ENCODE measurements at regions not wholly inside any gene's neighbourhood (a gene's known extent, or its start where the extent isn't known, plus 50 kb on each side); places are given as distances from the start of the nearest gene placed in this dataset.
"Not testable (repeated sequence)": the region's sequence is repeated elsewhere in the genome, so short reads cannot be mapped to it uniquely, and the experiment has no call there.

GRCh38 chrX:63471004-63471403 lies 119.9 kb upstream of the SPIN4 start:
- DNase-seq (ENCODE audit: low read depth in 4 of 4, low spot score in 2 of 4): no peak

DNA sequence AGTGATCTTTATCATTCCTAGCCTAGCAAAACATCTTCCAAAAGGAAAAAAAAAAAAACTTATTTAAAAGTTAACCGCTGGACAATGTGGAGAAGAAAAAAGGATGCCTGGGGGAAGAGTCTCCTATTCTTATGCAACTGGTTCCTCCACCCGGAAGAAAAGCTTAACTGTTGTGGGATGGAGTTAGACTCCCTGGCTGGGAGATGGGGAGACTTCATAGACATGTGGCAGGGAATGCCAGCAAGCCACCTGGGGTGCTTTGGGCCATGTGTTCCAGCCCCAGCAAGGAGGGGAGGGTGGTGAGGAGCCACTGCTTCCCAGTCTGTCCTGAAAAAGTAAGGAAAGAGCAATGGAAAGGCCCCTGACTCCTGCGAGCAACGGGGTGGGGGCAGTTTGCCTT lies 119.4 kb upstream of the SPIN4 start:
- DNase-seq (ENCODE audit: low read depth in 4 of 4, low spot score in 2 of 4): no peak

DNA sequence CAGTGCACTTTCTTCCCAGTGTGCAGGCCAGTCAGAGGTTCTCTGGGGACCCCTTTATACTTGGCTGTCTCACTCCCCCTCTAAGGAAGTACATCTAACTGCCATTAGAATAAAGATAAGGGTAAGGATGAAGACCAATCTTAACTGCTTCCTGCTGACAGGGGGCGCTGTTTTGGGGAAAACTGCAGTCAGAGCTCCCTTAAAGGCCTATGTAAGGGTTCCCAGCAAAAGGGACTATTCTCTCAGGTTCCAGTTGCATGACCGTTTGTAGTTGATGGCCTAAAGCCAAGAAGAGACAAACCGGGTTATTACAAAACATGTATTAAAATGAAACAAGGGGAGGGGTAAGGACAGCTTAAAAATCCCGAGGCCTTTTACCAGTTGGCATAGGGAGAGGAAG lies 115.6 kb upstream of the SPIN4 start:
- no peak for DNase-seq (ENCODE audit: low read depth in 4 of 4, low spot score in 2 of 4)

DNA sequence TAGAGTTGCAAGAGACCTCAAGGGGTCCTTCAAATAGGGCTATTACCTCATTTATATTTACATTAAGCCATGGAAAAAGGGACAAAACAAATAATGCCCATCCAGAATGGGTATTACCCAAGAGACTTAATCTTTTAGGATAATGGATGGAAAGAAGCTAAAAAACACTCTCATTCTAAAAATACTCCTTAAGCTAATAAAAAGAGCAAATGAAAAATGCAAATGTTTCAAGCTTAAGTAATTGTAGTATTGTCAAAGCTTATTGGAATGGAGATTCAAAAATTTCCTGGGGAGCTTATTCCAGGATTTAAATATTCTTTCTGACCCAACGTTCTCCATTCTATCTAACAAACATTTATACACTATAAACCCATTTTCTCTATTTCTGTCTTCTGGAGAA lies 107.8 kb upstream of the SPIN4 start:
- DNase-seq (ENCODE audit: low read depth in 4 of 4, low spot score in 2 of 4): no peak

DNA sequence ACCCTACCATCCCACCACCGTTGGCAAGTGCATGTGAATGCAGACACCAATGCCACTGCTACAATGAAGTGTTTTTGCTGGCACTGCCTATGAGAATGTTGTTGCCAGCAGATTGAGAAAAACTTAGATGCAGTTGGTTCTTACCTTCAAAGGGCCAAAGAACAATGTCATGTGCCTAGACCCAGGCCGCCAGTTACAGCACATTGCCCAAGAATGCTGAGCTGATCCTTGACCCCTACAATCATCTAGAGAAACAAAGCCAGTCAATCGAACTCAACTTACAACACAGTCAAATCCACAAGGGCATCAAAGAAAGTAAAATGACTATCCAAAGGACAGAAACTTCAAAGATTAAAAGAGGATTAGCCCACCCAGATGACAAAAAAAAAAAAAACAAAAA lies 102.4 kb upstream of the SPIN4 start:
- no peak for DNase-seq (ENCODE audit: low read depth in 4 of 4, low spot score in 2 of 4)

DNA sequence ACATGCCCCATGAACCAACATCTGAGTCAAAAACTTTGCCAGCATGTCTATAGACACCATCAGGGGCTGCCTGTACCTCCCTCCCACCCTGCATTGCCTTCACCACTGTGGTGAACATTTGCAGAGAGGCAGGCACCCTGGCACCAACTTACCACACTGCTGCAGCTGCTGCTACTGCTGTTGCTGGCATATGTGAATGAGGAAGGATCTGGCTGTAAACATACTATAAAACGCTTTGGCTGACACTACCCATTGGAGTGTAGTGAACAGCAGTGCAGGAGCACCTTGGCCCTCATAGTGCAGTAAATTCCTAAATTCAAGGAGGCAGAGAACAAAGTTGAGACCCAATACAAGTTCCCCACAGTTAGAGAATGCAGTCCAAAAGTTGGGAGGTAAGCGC lies 90.6 kb upstream of the SPIN4 start:
- no peak for DNase-seq (ENCODE audit: low read depth in 4 of 4, low spot score in 2 of 4)

GRCh38 chrX:63439580-63439979 lies 88.4 kb upstream of the SPIN4 start:
- DNase-seq (ENCODE audit: low read depth in 4 of 4, low spot score in 2 of 4): no peak

DNA sequence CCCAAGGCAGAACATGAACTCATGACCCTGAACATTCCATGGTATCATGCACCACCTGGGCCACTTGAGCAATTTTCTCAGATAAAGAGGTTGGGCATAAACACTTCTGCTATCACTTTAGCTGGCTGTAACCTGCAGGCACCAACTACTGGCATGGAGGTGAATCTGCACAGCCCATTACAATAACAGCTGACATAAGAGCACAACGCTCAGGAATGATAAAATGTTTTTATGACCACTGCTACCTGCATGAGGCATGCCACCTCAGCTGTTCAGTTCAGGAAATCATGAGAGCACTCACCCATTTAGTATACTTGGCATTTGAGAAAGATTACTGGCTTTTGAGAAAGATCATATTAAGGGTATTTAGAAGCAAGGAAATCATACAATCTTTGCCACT lies 85.7 kb upstream of the SPIN4 start:
- DNase-seq (ENCODE audit: low read depth in 4 of 4, low spot score in 2 of 4): no peak

GRCh38 chrX:63434665-63435064 lies 83.5 kb upstream of the SPIN4 start:
- no peak for DNase-seq (ENCODE audit: low read depth in 4 of 4, low spot score in 2 of 4)

DNA sequence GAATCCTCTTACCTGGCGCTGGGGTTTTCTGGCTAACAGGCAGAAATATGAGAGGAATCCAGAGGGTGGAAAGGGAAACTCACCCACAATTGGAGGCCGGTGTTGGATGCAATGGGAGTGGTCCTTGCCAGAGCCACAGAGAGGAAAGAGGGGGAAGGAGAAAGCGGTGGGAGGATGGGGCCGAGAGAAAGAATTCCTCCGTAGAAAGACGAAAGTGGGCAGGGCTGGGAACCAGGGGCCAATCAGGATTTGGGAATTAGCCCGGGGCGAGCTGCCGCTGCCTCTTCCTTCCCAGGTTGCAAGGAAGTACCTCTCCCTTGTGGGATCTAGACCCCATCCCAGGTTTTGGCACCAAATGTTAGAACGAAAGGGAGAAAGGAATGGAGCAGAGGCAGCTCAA lies 83.1 kb upstream of the SPIN4 start:
- no peak for DNase-seq (ENCODE audit: low read depth in 4 of 4, low spot score in 2 of 4)

DNA sequence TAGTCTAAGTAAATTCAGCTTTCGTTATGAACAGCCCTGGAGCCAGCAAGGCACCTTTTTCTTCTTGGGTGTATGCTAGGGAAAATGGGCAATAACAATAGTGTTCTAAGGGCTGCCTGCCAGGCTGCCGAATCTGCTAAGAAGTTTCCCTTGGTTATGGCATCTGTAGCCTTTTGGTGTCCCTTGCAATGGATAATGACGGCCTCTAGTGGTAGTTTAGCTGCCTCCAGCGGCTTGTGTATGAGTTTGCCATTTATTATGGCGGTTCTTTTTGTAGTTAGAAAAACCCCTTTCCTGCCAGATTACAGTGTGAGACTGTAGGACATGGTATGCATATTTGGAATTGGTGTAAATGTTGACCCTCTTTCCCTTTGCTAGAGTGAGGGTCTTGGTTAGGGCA lies 78.9 kb upstream of the SPIN4 start:
- DNase-seq (ENCODE audit: low read depth in 4 of 4, low spot score in 2 of 4): no peak

DNA sequence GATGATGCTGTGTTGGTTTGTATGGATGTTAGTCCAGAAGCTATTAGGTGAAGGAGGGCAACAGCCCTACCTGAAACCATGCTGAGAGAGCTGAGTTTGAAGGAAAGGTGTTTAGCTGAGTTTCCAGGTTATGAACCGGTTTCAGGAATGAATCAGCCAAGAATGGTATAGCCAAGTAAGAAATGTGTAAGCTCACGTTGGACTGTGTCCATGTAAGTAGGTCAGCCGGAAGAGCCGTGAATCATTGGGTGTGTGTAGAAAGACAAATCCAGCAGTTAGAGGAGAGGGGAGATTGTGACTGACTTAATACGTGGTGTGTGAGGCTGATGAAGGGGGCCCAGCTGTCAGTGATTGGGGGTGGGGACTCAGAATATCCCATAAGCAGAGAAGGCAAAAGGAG lies 77.2 kb upstream of the SPIN4 start:
- DNase-seq (ENCODE audit: low read depth in 4 of 4, low spot score in 2 of 4): no peak

DNA sequence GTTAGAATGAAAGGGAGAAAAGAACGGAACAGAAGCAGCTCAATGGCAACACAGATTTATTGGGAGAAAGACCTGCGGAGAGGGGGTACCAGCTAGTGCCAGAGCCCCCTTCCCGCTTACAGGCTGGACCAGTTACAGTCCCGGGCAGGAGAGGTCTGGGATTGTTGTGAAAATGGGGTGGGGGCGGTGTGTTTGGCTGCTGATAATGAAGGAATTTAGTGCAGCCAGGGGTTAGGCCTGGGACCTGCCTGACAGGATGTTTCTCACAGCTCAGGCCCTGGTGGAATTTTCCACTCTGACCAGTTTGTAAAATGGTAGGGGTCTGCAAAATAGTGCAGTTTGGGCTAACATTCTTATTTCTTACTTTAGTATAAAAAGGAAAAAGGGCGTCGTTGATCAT lies 75.4 kb upstream of the SPIN4 start:
- DNase-seq (ENCODE audit: low read depth in 4 of 4, low spot score in 2 of 4): no peak

DNA sequence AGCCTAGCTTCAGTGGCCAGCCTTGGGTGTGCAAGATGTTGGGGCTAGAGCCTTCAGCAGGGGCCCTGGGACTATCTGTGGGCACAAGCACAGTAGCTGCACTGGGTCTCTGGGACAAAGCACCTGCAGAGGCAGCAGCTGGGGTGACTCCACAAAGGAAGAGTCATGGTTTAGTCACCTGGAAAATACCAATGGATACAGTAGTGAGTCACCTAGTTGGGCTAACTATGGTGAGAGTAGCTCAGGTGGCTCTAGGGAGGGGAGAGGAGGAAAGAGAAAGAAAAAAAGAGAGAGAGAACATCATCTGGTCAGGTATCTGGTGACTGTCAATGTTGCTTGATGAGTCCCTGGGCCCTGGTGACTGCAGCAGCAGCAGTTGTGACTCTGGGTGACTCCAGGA lies 72.9 kb upstream of the SPIN4 start:
- no peak for DNase-seq (ENCODE audit: low read depth in 4 of 4, low spot score in 2 of 4)

GRCh38 chrX:63421411-63421810 lies 70.3 kb upstream of the SPIN4 start:
- DNase-seq (ENCODE audit: low read depth in 4 of 4, low spot score in 2 of 4): no peak

GRCh38 chrX:63418211-63418610 lies 67.1 kb upstream of the SPIN4 start:
- no peak for DNase-seq (ENCODE audit: low read depth in 4 of 4, low spot score in 2 of 4)

DNA sequence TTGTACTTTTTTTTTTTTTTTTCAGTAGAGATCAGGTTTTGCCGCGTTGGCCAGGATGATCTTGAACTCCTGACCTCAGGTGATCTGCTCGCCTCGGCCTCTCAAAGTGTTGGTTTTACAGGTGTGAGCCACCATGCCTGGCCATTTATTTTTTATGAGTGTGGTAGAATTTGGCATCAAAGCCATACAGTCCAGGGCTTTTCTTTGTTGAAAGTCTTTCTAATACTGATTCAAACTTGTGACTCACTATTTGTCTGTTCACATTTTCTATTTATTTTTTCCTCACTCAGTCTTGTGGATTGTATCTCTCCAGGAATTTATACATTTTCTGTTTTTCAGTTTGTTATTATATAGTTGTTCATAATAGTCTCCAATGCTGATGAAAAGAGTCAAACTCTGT lies 66.5 kb upstream of the SPIN4 start:
- no peak for DNase-seq (ENCODE audit: low read depth in 4 of 4, low spot score in 2 of 4)

DNA sequence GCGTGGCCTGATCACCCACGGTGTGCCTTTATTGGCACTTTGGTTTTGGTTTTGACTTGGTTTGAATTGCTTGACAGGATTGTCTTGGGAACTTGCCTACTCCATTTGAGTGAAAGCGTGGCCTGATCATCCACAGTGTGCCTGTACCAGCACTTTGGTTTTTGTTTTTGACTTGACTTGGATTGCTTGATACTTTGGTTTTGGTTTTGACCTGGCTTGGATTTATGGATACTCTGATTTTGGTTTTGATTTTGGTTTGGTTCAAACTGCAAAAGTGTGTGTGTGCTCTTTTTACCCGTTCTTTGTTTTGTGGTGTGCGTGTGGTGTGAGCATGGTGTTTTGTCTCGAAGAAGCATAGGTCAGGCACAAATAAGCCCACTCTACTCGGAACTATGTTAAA lies 58.8 kb upstream of the SPIN4 start:
- not testable (repeated sequence) for DNase-seq (ENCODE audit: low read depth in 4 of 4, low spot score in 2 of 4)

DNA sequence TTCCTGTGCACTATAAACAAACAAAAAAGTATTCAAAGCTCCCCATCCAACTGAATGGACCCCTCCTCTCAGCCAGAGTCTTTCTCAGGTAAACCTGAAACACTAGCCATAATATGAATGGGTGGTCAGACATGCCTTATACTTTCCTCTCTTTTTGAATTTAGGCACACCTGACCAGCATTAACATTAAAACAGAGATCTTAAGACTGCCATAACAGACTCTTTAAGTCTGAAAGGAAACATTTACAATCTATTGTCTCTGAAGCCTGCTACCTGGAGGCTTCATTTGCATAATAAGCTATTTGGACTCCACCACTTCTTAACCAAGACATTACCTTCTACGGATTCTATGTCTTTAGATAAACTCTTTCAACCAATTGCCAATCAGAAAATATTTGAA lies 56.9 kb upstream of the SPIN4 start:
- no peak for DNase-seq (ENCODE audit: low read depth in 4 of 4, low spot score in 2 of 4)

DNA sequence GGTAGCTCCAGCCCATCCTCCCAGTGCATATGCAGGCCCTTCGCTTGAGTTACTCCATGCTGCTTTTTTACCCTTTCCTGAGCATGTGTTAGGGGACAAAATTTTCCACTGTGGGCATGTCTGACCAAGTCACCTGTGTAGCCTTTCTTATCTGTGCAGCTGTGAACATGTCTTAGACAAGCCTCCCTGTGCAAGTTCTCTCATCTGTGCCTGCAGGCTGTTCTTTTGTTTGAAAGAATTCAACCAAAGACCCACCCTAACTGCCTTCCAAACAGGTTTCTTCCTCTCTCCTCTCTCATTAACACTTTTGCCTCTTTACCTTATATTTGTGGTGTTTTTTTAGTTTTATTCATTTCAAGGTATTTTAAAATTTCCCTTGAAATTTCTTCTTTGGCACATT lies 53.2 kb upstream of the SPIN4 start:
- no peak for DNase-seq (ENCODE audit: low read depth in 4 of 4, low spot score in 2 of 4)

DNA sequence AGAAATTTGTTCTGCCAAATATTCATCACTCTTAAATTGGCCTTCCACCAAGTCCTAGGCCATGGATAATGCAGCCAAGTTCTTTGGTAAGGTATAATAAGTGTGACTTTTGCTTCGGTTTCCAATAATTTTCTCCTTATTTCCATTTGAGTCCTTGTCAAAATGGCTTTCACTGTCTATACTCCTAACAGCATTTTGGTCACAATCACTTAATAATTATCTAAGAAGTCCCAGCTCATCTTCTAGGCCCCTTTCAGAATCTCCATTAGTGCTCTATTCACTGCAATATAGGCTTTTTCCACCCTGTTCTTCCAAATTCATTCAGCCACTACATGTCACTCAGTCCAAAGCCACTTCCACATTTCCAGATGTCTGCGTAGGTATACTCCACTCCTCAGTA lies 51.0 kb upstream of the SPIN4 start:
- no peak for DNase-seq (ENCODE audit: low read depth in 4 of 4, low spot score in 2 of 4)

Measured in left renal cortex interstitium (tissue), 4 donors.